Fibroblast of lung (primary cell): ENCODE measurements at regions not wholly inside any gene's neighbourhood (a gene's known extent, or its start where the extent isn't known, plus 50 kb on each side); places are given as distances from the start of the nearest gene placed in this dataset.

Experiments
- DNase-seq, 2 donors: peaks; one replicate each; pipeline versions ENCODE4 v3.0.0 to v3.0.0-alpha.2; 2010; ENCODE audit warnings: low read depth in 2 of 2
- H2AFZ ChIP-seq: 2 replicates; pipeline ENCODE4 v1.5.1; 2012; ENCODE audit warnings: low read length, control low read depth, inconsistent platforms
- H3K27ac ChIP-seq: 2 replicates; pipeline ENCODE4 v1.5.1; 2011; ENCODE audit warnings: low read length, control low read depth; ENCODE audit not compliant: insufficient read depth
- H3K27me3 ChIP-seq: 2 replicates; pipeline ENCODE4 v1.5.1; 2011; ENCODE audit warnings: mild to moderate bottlenecking, low read length; ENCODE audit not compliant: control insufficient read depth, insufficient read depth
- H3K36me3 ChIP-seq: 2 replicates; pipeline ENCODE4 v1.5.1; 2011; ENCODE audit warnings: low read length; ENCODE audit not compliant: control insufficient read depth, insufficient read depth
- H3K4me1 ChIP-seq: 2 replicates; pipeline ENCODE4 v1.5.1; 2011; ENCODE audit warnings: low read length; ENCODE audit not compliant: control insufficient read depth, insufficient read depth; ENCODE audit errors: extremely low read depth
- H3K4me2 ChIP-seq: 2 replicates; pipeline ENCODE4 v1.5.1; 2011; ENCODE audit warnings: low read length, control low read depth; ENCODE audit not compliant: insufficient read depth; ENCODE audit errors: extremely low read depth
- H3K4me3 ChIP-seq, 4 experiments: fragments of 200-600 bp in 1 of 4; sonication (generic) in 1 of 4; replicated peaks in 1 of 4; 2 replicates each; pipeline ENCODE4 v1.5.1; 2011 to 2016; ENCODE audit warnings: low read length in 4 of 4, low read depth in 3 of 4, mild to moderate bottlenecking in 3 of 4, control low read depth in 2 of 4, inconsistent platforms in 1 of 4, mixed read lengths in 1 of 4; ENCODE audit not compliant: insufficient read depth in 1 of 4; ENCODE audit errors: control extremely low read depth in 1 of 4
- H3K79me2 ChIP-seq: 2 replicates; pipeline ENCODE4 v1.5.1; 2012; ENCODE audit warnings: mild to moderate bottlenecking, low read length, inconsistent platforms; ENCODE audit not compliant: control insufficient read depth, insufficient read depth
- H3K9ac ChIP-seq: 2 replicates; pipeline ENCODE4 v1.5.1; 2011; ENCODE audit warnings: mild to moderate bottlenecking, low read length, control low read depth; ENCODE audit not compliant: insufficient read depth
- H3K9me3 ChIP-seq: 2 replicates; pipeline ENCODE4 v1.5.1; 2012; ENCODE audit warnings: low read depth, low read length; ENCODE audit not compliant: control insufficient read depth, insufficient read depth
- H4K20me1 ChIP-seq: 2 replicates; pipeline ENCODE4 v1.5.1; 2011; ENCODE audit warnings: low read length; ENCODE audit not compliant: control insufficient read depth, insufficient read depth; ENCODE audit errors: extremely low read depth
- EZH2 ChIP-seq: IDR thresholded peaks from 2 replicates; pipeline ENCODE4 v1.5.1; 2012; ENCODE audit warnings: low read length, control low read depth, mild to moderate bottlenecking; ENCODE audit errors: missing control alignments
- TF ChIP-seq, protein P1 (sequence below), 2 donors: IDR thresholded peaks in 1 of 2; conservative IDR thresholded peaks in 1 of 2; 1 replicate in 1 of 2; 2 replicates in 1 of 2; pipeline ENCODE4 v1.5.1; 2011 to 2012; ENCODE audit warnings: low read length in 2 of 2, control low read depth in 1 of 2, inconsistent platforms in 1 of 2, low read depth in 1 of 2, mild to moderate bottlenecking in 1 of 2

DNA sequence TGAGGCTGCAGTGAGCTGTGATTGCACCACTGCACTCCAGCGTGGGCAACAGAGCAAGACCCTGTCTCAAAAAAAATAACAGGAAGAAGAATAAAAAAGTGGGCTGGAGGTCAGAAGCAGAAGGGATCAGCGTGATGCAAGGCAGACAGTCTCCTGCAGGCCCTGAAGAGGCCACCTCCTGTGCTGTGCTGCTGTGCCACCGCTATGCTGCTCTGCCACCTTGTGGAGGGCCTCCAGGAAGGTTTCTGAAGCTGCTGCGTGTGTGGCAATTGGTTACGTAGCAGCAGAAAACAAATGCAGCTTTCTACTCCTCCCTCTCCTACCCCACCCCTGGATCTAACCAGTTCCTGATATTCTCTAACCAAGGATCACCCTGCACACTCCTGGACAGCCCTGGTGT lies 815.5 kb downstream of the KCNJ18 start:
- Histone ChIP-seq H4K20me1 (no peaks in the 10 kb centered on the region), H3K79me2 (no peaks in the 10 kb centered on the region), H3K9me3 (no peaks in the 10 kb centered on the region), H3K9ac (no peak overlapping the region), H3K4me1 (no peaks in the 10 kb centered on the region), H3K27ac (no peak overlapping the region), H2AFZ (no peak overlapping the region), H3K4me2 (no peak overlapping the region), H3K4me3 (no peak overlapping the region), H3K27me3 (no peaks in the 10 kb centered on the region), H3K36me3 (no peaks in the 10 kb centered on the region)
- no peak for TF ChIP-seq EZH2
- TF ChIP-seq, protein P1, sequence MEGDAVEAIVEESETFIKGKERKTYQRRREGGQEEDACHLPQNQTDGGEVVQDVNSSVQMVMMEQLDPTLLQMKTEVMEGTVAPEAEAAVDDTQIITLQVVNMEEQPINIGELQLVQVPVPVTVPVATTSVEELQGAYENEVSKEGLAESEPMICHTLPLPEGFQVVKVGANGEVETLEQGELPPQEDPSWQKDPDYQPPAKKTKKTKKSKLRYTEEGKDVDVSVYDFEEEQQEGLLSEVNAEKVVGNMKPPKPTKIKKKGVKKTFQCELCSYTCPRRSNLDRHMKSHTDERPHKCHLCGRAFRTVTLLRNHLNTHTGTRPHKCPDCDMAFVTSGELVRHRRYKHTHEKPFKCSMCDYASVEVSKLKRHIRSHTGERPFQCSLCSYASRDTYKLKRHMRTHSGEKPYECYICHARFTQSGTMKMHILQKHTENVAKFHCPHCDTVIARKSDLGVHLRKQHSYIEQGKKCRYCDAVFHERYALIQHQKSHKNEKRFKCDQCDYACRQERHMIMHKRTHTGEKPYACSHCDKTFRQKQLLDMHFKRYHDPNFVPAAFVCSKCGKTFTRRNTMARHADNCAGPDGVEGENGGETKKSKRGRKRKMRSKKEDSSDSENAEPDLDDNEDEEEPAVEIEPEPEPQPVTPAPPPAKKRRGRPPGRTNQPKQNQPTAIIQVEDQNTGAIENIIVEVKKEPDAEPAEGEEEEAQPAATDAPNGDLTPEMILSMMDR (conservative IDR thresholded peaks at IDR 0.05 in 1 of 2, IDR thresholded peaks at IDR 0.05 in 1 of 2; ENCODE audit: low read depth in 1 of 2, low read length in 2 of 2): no peak
- no peak for DNase-seq

DNA sequence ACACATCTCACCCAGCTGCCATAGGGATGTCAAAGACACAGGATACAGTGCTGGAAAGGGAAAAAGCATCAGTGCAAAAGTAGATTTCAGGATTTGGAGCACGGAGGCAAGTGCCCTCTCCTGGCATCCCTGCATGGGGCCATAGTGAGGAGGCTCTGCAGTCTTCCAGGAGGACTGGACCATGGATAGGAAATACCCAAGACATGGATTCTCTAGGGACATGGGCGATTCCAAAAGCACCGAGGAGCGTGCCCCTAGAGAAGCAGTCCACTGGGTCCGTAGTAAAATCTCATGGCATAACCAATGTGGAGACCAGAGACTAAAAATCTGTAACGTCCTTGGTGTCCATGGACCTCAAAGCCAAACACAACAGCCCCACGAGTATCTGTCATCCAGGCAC lies 818.2 kb downstream of the KCNJ18 start:
- H3K27ac ChIP-seq: no peak overlapping the region
- H3K79me2 ChIP-seq: no peaks in the 10 kb centered on the region
- no peak overlapping the region for H3K4me2 ChIP-seq
- H3K27me3 ChIP-seq: no peaks in the 10 kb centered on the region
- TF ChIP-seq, protein P1 (conservative IDR thresholded peaks at IDR 0.05 in 1 of 2, IDR thresholded peaks at IDR 0.05 in 1 of 2; ENCODE audit: low read depth in 1 of 2, low read length in 2 of 2): no peak
- no peak for TF ChIP-seq EZH2
- no peak overlapping the region for H2AFZ ChIP-seq
- no peaks in the 10 kb centered on the region for H3K4me1 ChIP-seq
- DNase-seq: no peak
- no peak overlapping the region for H3K9ac ChIP-seq
- no peaks in the 10 kb centered on the region for H3K9me3 ChIP-seq
- H3K36me3 ChIP-seq: no peaks in the 10 kb centered on the region
- H3K4me3 ChIP-seq: no peak overlapping the region
- no peaks in the 10 kb centered on the region for H4K20me1 ChIP-seq

DNA sequence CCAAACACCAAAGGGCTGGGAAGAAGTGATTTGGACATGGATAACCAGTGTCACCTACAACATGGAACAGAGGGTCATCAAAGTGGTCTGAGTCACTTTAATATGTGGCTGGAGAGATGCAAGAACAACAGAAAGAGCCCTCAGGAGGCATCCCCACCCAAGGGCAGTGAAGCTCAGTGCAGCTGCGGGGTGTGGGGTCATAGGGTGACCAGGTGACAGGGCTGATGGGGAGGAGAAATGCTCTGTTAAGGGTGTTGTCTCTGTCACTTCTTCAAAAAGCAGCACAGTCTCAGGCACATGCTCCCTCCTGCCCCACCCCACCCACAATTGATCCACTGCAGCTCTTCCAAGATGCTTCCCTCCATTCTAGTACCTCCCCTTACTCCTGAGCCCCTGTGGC lies 819.1 kb downstream of the KCNJ18 start:
- H4K20me1 ChIP-seq: no peaks in the 10 kb centered on the region
- H3K4me2 ChIP-seq: no peak overlapping the region
- H3K27ac ChIP-seq: no peak overlapping the region
- no peaks in the 10 kb centered on the region for H3K79me2 ChIP-seq
- H3K4me1 ChIP-seq: no peaks in the 10 kb centered on the region
- no peaks in the 10 kb centered on the region for H3K9me3 ChIP-seq
- no peaks in the 10 kb centered on the region for H3K36me3 ChIP-seq
- H3K27me3 ChIP-seq: no peaks in the 10 kb centered on the region
- no peak overlapping the region for H3K9ac ChIP-seq
- DNase-seq: no peak
- H2AFZ ChIP-seq: no peak overlapping the region
- H3K4me3 ChIP-seq: no peak overlapping the region
- TF ChIP-seq EZH2: no peak
- TF ChIP-seq, protein P1 (conservative IDR thresholded peaks at IDR 0.05 in 1 of 2, IDR thresholded peaks at IDR 0.05 in 1 of 2; ENCODE audit: low read depth in 1 of 2, low read length in 2 of 2): no peak
